Skeletal muscle tissue (tissue), 3 donors: ENCODE measurements at regions not wholly inside any gene's neighbourhood (a gene's known extent, or its start where the extent isn't known, plus 50 kb on each side); places are given as distances from the start of the nearest gene placed in this dataset.

Source experiments
- H3K27ac ChIP-seq: one replicate; pipeline ENCODE4 v1.7.0; 2013; ENCODE audit warnings: mild to moderate bottlenecking, low read depth, low read length, inconsistent platforms
- H3K27me3 ChIP-seq, 3 donors: one replicate each; pipeline ENCODE4 v1.7.0; 2013; ENCODE audit warnings: low read length in 3 of 3; ENCODE audit not compliant: control insufficient read depth in 3 of 3, insufficient read depth in 3 of 3
- H3K36me3 ChIP-seq, 3 donors: one replicate each; pipeline ENCODE4 v1.7.0; 2013; ENCODE audit warnings: low read length in 3 of 3; ENCODE audit not compliant: control insufficient read depth in 3 of 3, insufficient read depth in 3 of 3
- H3K4me1 ChIP-seq, 3 donors: one replicate each; pipeline ENCODE4 v1.7.0; 2013; ENCODE audit warnings: low read length in 3 of 3, mild to moderate bottlenecking in 3 of 3; ENCODE audit not compliant: control insufficient read depth in 3 of 3, insufficient read depth in 3 of 3
- H3K4me3 ChIP-seq, 3 donors: one replicate each; pipeline ENCODE4 v1.7.0; 2013; ENCODE audit warnings: low read length in 3 of 3
- H3K9ac ChIP-seq, 3 donors: one replicate each; pipeline ENCODE4 v1.7.0; 2013; ENCODE audit warnings: low read length in 3 of 3, mild to moderate bottlenecking in 3 of 3, moderate library complexity in 2 of 3, low read depth in 1 of 3
- H3K9me3 ChIP-seq, 3 donors: one replicate each; pipeline ENCODE4 v1.7.0; 2013; ENCODE audit warnings: low read length in 3 of 3; ENCODE audit not compliant: control insufficient read depth in 3 of 3
- donor health status: Osteomylitis.

- H3K4me3 ChIP-seq = no peak overlapping the region
- no peak overlapping the region for H3K9ac ChIP-seq
- H3K9me3 ChIP-seq = no peaks in the 10 kb centered on the region
- H3K36me3 ChIP-seq = no peaks in the 10 kb centered on the region
- H3K27ac ChIP-seq = no peak overlapping the region
- H3K27me3 ChIP-seq = no peaks in the 10 kb centered on the region
- no peaks in the 10 kb centered on the region for H3K4me1 ChIP-seq
These were observed 1674.5 kb upstream of the LRRTM1 start for GRCh38 chr2:81979086-81979485.

GRCh38 chr2:81976998-81977397 is 1672.4 kb upstream of the LRRTM1 start:
- no peak overlapping the region for H3K9ac ChIP-seq
- H3K27ac ChIP-seq = no peak overlapping the region
- no peaks in the 10 kb centered on the region for H3K4me1 ChIP-seq
- H3K9me3 ChIP-seq = no peaks in the 10 kb centered on the region
- H3K36me3 ChIP-seq = no peaks in the 10 kb centered on the region
- H3K27me3 ChIP-seq = no peaks in the 10 kb centered on the region
- no peak overlapping the region for H3K4me3 ChIP-seq

GRCh38 chr2:81974216-81974615 is 1669.7 kb upstream of the LRRTM1 start:
- Histone ChIP-seq H3K4me3 (no peak overlapping the region), H3K4me1 (no peaks in the 10 kb centered on the region), H3K9ac (no peak overlapping the region), H3K9me3 (no peaks in the 10 kb centered on the region), H3K27ac (no peak overlapping the region), H3K27me3 (no peaks in the 10 kb centered on the region), H3K36me3 (no peaks in the 10 kb centered on the region)

- Histone ChIP-seq H3K36me3 (no peaks in the 10 kb centered on the region), H3K9me3 (no peaks in the 10 kb centered on the region), H3K4me1 (no peaks in the 10 kb centered on the region), H3K27ac (no peak overlapping the region), H3K27me3 (no peaks in the 10 kb centered on the region), H3K9ac (no peak overlapping the region), H3K4me3 (no peak overlapping the region)
These were observed 1638.3 kb upstream of the LRRTM1 start for GRCh38 chr2:81942876-81943275.

GRCh38 chr2:81942136-81942680 is 1637.7 kb upstream of the LRRTM1 start:
- Histone ChIP-seq H3K36me3 (no peaks in the 10 kb centered on the region), H3K9me3 (no peaks in the 10 kb centered on the region), H3K9ac (no peak overlapping the region)

GRCh38 chr2:81940266-81940955 is 1635.9 kb upstream of the LRRTM1 start:
- no peak overlapping the region for H3K9ac ChIP-seq
- H3K9me3 ChIP-seq = no peaks in the 10 kb centered on the region
- H3K36me3 ChIP-seq = no peaks in the 10 kb centered on the region
- no peak overlapping the region for H3K4me3 ChIP-seq
- H3K4me1 ChIP-seq = no peaks in the 10 kb centered on the region
- no peaks in the 10 kb centered on the region for H3K27me3 ChIP-seq
- H3K27ac ChIP-seq = no peak overlapping the region

More at GRCh38 chr2:81942136-81942680, 1637.7 kb upstream of the LRRTM1 start:
- H3K4me1 ChIP-seq = no peaks in the 10 kb centered on the region
- no peak overlapping the region for H3K4me3 ChIP-seq
- no peaks in the 10 kb centered on the region for H3K27me3 ChIP-seq
- no peak overlapping the region for H3K27ac ChIP-seq

GRCh38 chr2:81937944-81938343 is 1633.4 kb upstream of the LRRTM1 start:
- no peaks in the 10 kb centered on the region for H3K27me3 ChIP-seq
- no peaks in the 10 kb centered on the region for H3K4me1 ChIP-seq
- H3K9me3 ChIP-seq = no peaks in the 10 kb centered on the region
- no peak overlapping the region for H3K4me3 ChIP-seq
- H3K36me3 ChIP-seq = no peaks in the 10 kb centered on the region
- no peak overlapping the region for H3K27ac ChIP-seq
- no peak overlapping the region for H3K9ac ChIP-seq

- Histone ChIP-seq H3K9ac (no peak overlapping the region), H3K36me3 (no peaks in the 10 kb centered on the region), H3K4me3 (peak overlapping the region in 1 of 3 donors; percentile 17), H3K9me3 (no peaks in the 10 kb centered on the region), H3K4me1 (peaks cover 0 to 4% (median 2%) of the 10 kb centered on the region in 3 donors), H3K27ac (no peak overlapping the region), H3K27me3 (no peaks in the 10 kb centered on the region)
These were observed 1599.0 kb upstream of the LRRTM1 start for GRCh38 chr2:81903534-81903933.

- Histone ChIP-seq H3K4me3 (no peak overlapping the region), H3K27me3 (no peaks in the 10 kb centered on the region), H3K9ac (no peak overlapping the region), H3K9me3 (no peaks in the 10 kb centered on the region), H3K36me3 (no peaks in the 10 kb centered on the region), H3K4me1 (peaks cover 0 to 4% (median 2%) of the 10 kb centered on the region in 3 donors), H3K27ac (no peak overlapping the region)
These were observed 1596.5 kb upstream of the LRRTM1 start for GRCh38 chr2:81901017-81901416.

- no peak overlapping the region for H3K9ac ChIP-seq
- H3K36me3 ChIP-seq = no peaks in the 10 kb centered on the region
- H3K4me1 ChIP-seq = no peaks in the 10 kb centered on the region
- H3K27ac ChIP-seq = no peak overlapping the region
- no peaks in the 10 kb centered on the region for H3K27me3 ChIP-seq
- no peaks in the 10 kb centered on the region for H3K9me3 ChIP-seq
- H3K4me3 ChIP-seq = no peak overlapping the region
These were observed 1591.2 kb upstream of the LRRTM1 start for GRCh38 chr2:81895620-81896250.
